PC-9 (cell line): ENCODE measurements at regions not wholly inside any gene's neighbourhood (a gene's known extent, or its start where the extent isn't known, plus 50 kb on each side); places are given as distances from the start of the nearest gene placed in this dataset.
"Not testable (repeated sequence)": the region's sequence is repeated elsewhere in the genome, so short reads cannot be mapped to it uniquely, and the experiment has no call there.

ENCODE experiments used
- BruUV-seq: library from RNA; stranded (reverse); fragments of 400-500 nt; replicated peaks from 2 replicates; lab custom pipeline; 2021; lab: Mats Ljungman, UMichigan
- CTCF ChIA-PET: fragments of 300-600 bp; sonication (Branson Sonifier 250); formaldehyde crosslinking; loops from one replicate; lab custom pipeline; 2022; ENCODE audit warnings: antibody characterized with exemption; lab: Charles Lee
- POLR2A ChIA-PET: fragments of 300-600 bp; sonication (Branson Sonifier 250); formaldehyde crosslinking; loops from one replicate; lab custom pipeline; 2022; ENCODE audit warnings: antibody characterized with exemption; ENCODE audit not compliant: unreplicated experiment; lab: Charles Lee
- DNase-seq, 2 experiments: peaks; one replicate each; pipeline versions ENCODE4 v3.0.0 to v3.0.0-alpha.2; 2015 to 2022; ENCODE audit warnings: mixed read lengths in 1 of 2
- H2AFZ ChIP-seq: fragments of 200-600 bp; sonication (generic); 2 replicates; pipeline ENCODE4 v1.8.1; 2017; ENCODE audit warnings: antibody characterized with exemption
- H3F3A ChIP-seq: fragments of 200-600 bp; sonication (generic); 2 replicates; pipeline ENCODE4 v1.8.1; 2017; ENCODE audit warnings: antibody characterized with exemption, mild to moderate bottlenecking, low read depth; ENCODE audit not compliant: insufficient read depth
- H3K27ac ChIP-seq: fragments of 200-600 bp; sonication (generic); 2 replicates; pipeline ENCODE4 v1.6.1; 2016; ENCODE audit warnings: mixed run types
- H3K27me3 ChIP-seq: fragments of 200-600 bp; sonication (generic); 2 replicates; pipeline ENCODE4 v1.6.1; 2016; ENCODE audit warnings: low read depth, mixed run types; ENCODE audit not compliant: insufficient read depth
- H3K36me3 ChIP-seq: fragments of 200-600 bp; sonication (generic); 2 replicates; pipeline ENCODE4 v1.6.1; 2016; ENCODE audit warnings: low read depth, mixed run types
- H3K4me1 ChIP-seq: fragments of 200-600 bp; sonication (generic); replicated peaks from 2 replicates; pipeline ENCODE4 v1.6.1; 2016; ENCODE audit warnings: mixed run types; ENCODE audit not compliant: insufficient read depth
- H3K4me2 ChIP-seq: fragments of 200-600 bp; sonication (generic); 2 replicates; pipeline ENCODE4 v1.6.1; 2017; ENCODE audit warnings: mixed run types
- H3K4me3 ChIP-seq: fragments of 200-600 bp; sonication (generic); 2 replicates; pipeline ENCODE4 v1.6.1; 2016; ENCODE audit warnings: mixed run types
- H3K79me2 ChIP-seq: fragments of 200-600 bp; sonication (generic); 2 replicates; pipeline ENCODE4 v1.6.1; 2017; ENCODE audit warnings: low read depth, mixed run types
- H3K9me2 ChIP-seq: fragments of 200-600 bp; sonication (generic); 2 replicates; pipeline ENCODE4 v1.8.1; 2017; ENCODE audit warnings: mild to moderate bottlenecking; ENCODE audit not compliant: insufficient read depth
- H3K9me3 ChIP-seq: fragments of 200-600 bp; sonication (generic); 2 replicates; pipeline ENCODE4 v1.8.1; 2016; ENCODE audit warnings: low read depth; ENCODE audit not compliant: insufficient read depth
- H4K20me1 ChIP-seq: fragments of 200-600 bp; sonication (generic); 2 replicates; pipeline ENCODE4 v1.8.1; 2017; ENCODE audit not compliant: insufficient read depth
- CTCF ChIP-seq: fragments of 200-600 bp; sonication (generic); conservative IDR thresholded peaks from 2 replicates; pipeline ENCODE4 v1.6.1; 2017; ENCODE audit warnings: mixed run types, antibody characterized with exemption, mild to moderate bottlenecking, moderate library complexity
- EZH2 ChIP-seq: fragments of 200-600 bp; sonication (generic); IDR thresholded peaks from 2 replicates; pipeline ENCODE4 v1.8.0; 2017; ENCODE audit warnings: antibody characterized with exemption, low read depth
- intact Hi-C: fragments of 100-400 bp; cut with micrococcal nuclease; formaldehyde crosslinking; loops from one replicate; pipeline ENCODE4 v1.10.0; 2022; ENCODE audit not compliant: unreplicated experiment

- Histone ChIP-seq H3K27me3 (no peaks in the 10 kb centered on the region), H3F3A (no peaks in the 10 kb centered on the region), H2AFZ (no peak overlapping the region)
Observed at GRCh38 chr13:72556945-72557344, 170.5 kb downstream of the MZT1 start.

GRCh38 chr13:72555601-72556000, 171.8 kb downstream of the MZT1 start:
- DNase-seq: no peak
- Histone ChIP-seq H3K27me3 (no peaks in the 10 kb centered on the region), H2AFZ (no peak overlapping the region), H4K20me1 (no peaks in the 10 kb centered on the region), H3K9me3 (no peaks in the 10 kb centered on the region), H3F3A (no peaks in the 10 kb centered on the region), H3K36me3 (no peaks in the 10 kb centered on the region), H3K9me2 (no peaks in the 10 kb centered on the region), H3K79me2 (no peaks in the 10 kb centered on the region), H3K27ac (no peak overlapping the region), H3K4me3 (no peak overlapping the region), H3K4me2 (no peak overlapping the region), H3K4me1 (no peaks in the 10 kb centered on the region)
- ChIA-PET POLR2A (no interaction called here), CTCF (interaction anchor here (0.6 kb wide), 1 partner anchor 1601 kb away, joined by 3 read pairs; no protein-coding TSS in a partner anchor)
- intact Hi-C loops: no loop called here
- no TSS peak for BruUV-seq
- TF ChIP-seq CTCF: no peak
- TF ChIP-seq EZH2: no peak

More at GRCh38 chr13:72556945-72557344, 170.5 kb downstream of the MZT1 start:
- no TSS peak for BruUV-seq
- CTCF ChIA-PET: no interaction called here
- H3K4me2 ChIP-seq: no peak overlapping the region
- H4K20me1 ChIP-seq: no peaks in the 10 kb centered on the region
- no peak overlapping the region for H3K27ac ChIP-seq
- intact Hi-C loops: no loop called here
- H3K4me1 ChIP-seq: no peaks in the 10 kb centered on the region
- no peak for DNase-seq
- no peaks in the 10 kb centered on the region for H3K9me3 ChIP-seq
- H3K36me3 ChIP-seq: no peaks in the 10 kb centered on the region
- no peak overlapping the region for H3K4me3 ChIP-seq
- TF ChIP-seq EZH2 (no peak), CTCF (no peak)
- H3K9me2 ChIP-seq: no peaks in the 10 kb centered on the region
- no peaks in the 10 kb centered on the region for H3K79me2 ChIP-seq
- POLR2A ChIA-PET: no interaction called here

GRCh38 chr13:72552731-72553130, 174.7 kb downstream of the MZT1 start:
- Histone ChIP-seq H3K79me2 (no peaks in the 10 kb centered on the region), H3K9me3 (no peaks in the 10 kb centered on the region), H3K4me2 (no peak overlapping the region), H3K27ac (no peak overlapping the region), H4K20me1 (no peaks in the 10 kb centered on the region), H3K4me3 (no peak overlapping the region), H3F3A (no peaks in the 10 kb centered on the region), H3K27me3 (no peaks in the 10 kb centered on the region), H3K9me2 (no peaks in the 10 kb centered on the region), H2AFZ (no peak overlapping the region), H3K4me1 (no peaks in the 10 kb centered on the region), H3K36me3 (no peaks in the 10 kb centered on the region)
- ChIA-PET POLR2A (interaction anchor here (1.0 kb wide), 1 partner anchor 69 kb away, joined by 4 read pairs; no protein-coding TSS in a partner anchor), CTCF (no interaction called here)
- DNase-seq: no peak
- BruUV-seq: no TSS peak
- TF ChIP-seq CTCF (no peak), EZH2 (no peak)
- intact Hi-C loops: no loop called here

GRCh38 chr13:72545895-72546294, 181.5 kb downstream of the MZT1 start:
- H3F3A ChIP-seq, H3K36me3 ChIP-seq, intact Hi-C loops, H3K9me2 ChIP-seq, H3K4me1 ChIP-seq, H3K79me2 ChIP-seq, H3K4me2 ChIP-seq, POLR2A ChIA-PET, H4K20me1 ChIP-seq, H3K4me3 ChIP-seq, DNase-seq, H3K27ac ChIP-seq, CTCF ChIA-PET, H3K9me3 ChIP-seq, BruUV-seq, H2AFZ ChIP-seq, H3K27me3 ChIP-seq: not testable (repeated sequence)
